GM19372 (cell line): ENCODE measurements at regions not wholly inside any gene's neighbourhood (a gene's known extent, or its start where the extent isn't known, plus 50 kb on each side); places are given as distances from the start of the nearest gene placed in this dataset.

Source experiments
- ATAC-seq: cut with Tn5 transposase; IDR thresholded peaks from one replicate; pipeline ENCODE4 v1.9.1; 2021; ENCODE audit warnings: mild to moderate bottlenecking, low read depth, moderate library complexity; ENCODE audit not compliant: unreplicated experiment

GRCh38 chr18:39435209-39435608 lies 1869.6 kb upstream of the CELF4 start:
- ATAC-seq, result no peak

GRCh38 chr18:39434223-39434920 lies 1868.8 kb upstream of the CELF4 start:
- no peak for ATAC-seq

GRCh38 chr18:39425172-39425850 lies 1859.7 kb upstream of the CELF4 start:
- ATAC-seq, result no peak

- ATAC-seq, result no peak
These were observed 1858.7 kb upstream of the CELF4 start for GRCh38 chr18:39424261-39424660.

- no peak for ATAC-seq
These were observed 1855.7 kb upstream of the CELF4 start for GRCh38 chr18:39421276-39421675.

- no peak for ATAC-seq
These were observed 1853.7 kb upstream of the CELF4 start for GRCh38 chr18:39419315-39419714.

GRCh38 chr18:39415471-39415870 lies 1849.9 kb upstream of the CELF4 start:
- ATAC-seq, result no peak

GRCh38 chr18:39414009-39414700 lies 1848.6 kb upstream of the CELF4 start:
- ATAC-seq, result no peak

GRCh38 chr18:39406941-39407340 lies 1841.3 kb upstream of the CELF4 start:
- no peak for ATAC-seq

- no peak for ATAC-seq
These were observed 1837.5 kb upstream of the CELF4 start for GRCh38 chr18:39403121-39403520.

GRCh38 chr18:39399662-39400061 lies 1834.1 kb upstream of the CELF4 start:
- no peak for ATAC-seq

GRCh38 chr18:39396168-39396567 lies 1830.6 kb upstream of the CELF4 start:
- ATAC-seq, result no peak

GRCh38 chr18:39389800-39390379 lies 1824.3 kb upstream of the CELF4 start:
- no peak for ATAC-seq

- no peak for ATAC-seq
These were observed 1815.3 kb upstream of the CELF4 start for GRCh38 chr18:39380866-39381265.

- ATAC-seq, result no peak
These were observed 1814.7 kb upstream of the CELF4 start for GRCh38 chr18:39380186-39380725.

GRCh38 chr18:39375066-39375465 lies 1809.5 kb upstream of the CELF4 start:
- no peak for ATAC-seq

GRCh38 chr18:39371996-39372395 lies 1806.4 kb upstream of the CELF4 start:
- no peak for ATAC-seq

- no peak for ATAC-seq
These were observed 1801.1 kb upstream of the CELF4 start for GRCh38 chr18:39366656-39367055.

- no peak for ATAC-seq
These were observed 1800.4 kb upstream of the CELF4 start for GRCh38 chr18:39365836-39366485.

- no peak for ATAC-seq
These were observed 1794.5 kb upstream of the CELF4 start for GRCh38 chr18:39360072-39360471.
